ENCODE measurements at regions not wholly inside any gene's neighbourhood (a gene's known extent, or its start where the extent isn't known, plus 50 kb on each side); places are given as distances from the start of the nearest gene placed in this dataset.
"Not testable (repeated sequence)": the region's sequence is repeated elsewhere in the genome, so short reads cannot be mapped to it uniquely, and the experiment has no call there.

- Histone ChIP-seq H3K9me3 (ENCODE audit: low read length) (no peaks in the 10 kb centered on the region), H3K9me2 (ENCODE audit: low read depth, low read length) (no peaks in the 10 kb centered on the region), H3K9ac (ENCODE audit: low read length) (no peak overlapping the region), H2AFZ (ENCODE audit: low read length) (no peak overlapping the region), H3K27ac (ENCODE audit: low read depth, low read length, poor library complexity, severe bottlenecking) (no peak overlapping the region), H3F3A (ENCODE audit: insufficient read depth, low read length) (no peaks in the 10 kb centered on the region), H3K36me3 (ENCODE audit: insufficient read depth, low read length) (no peaks in the 10 kb centered on the region), H3K27me3 (ENCODE audit: insufficient read depth, low read length) (no peaks in the 10 kb centered on the region), H3K4me1 (ENCODE audit: insufficient read depth, low read length, severe bottlenecking) (no peaks in the 10 kb centered on the region), H3K79me2 (ENCODE audit: insufficient read depth, low read length) (no peaks in the 10 kb centered on the region), H3K4me2 (ENCODE audit: low read length) (no peak overlapping the region), H3K4me3 (ENCODE audit: low read depth, low read length, poor library complexity, severe bottlenecking) (no peak overlapping the region), H4K20me1 (ENCODE audit: insufficient read depth, low read length) (no peaks in the 10 kb centered on the region)
- TF ChIP-seq CTCF (IDR thresholded peaks at IDR 0.05; ENCODE audit: low read length), result no peak
- TF ChIP-seq EZH2 (IDR thresholded peaks at IDR 0.05; ENCODE audit: borderline replicate concordance, low read length), result no peak
Measured at GRCh38 chr3:22439626-22440025, 688.6 kb upstream of the ZNF385D start.

- H3K36me3 ChIP-seq (ENCODE audit: insufficient read depth, low read length), result no peaks in the 10 kb centered on the region
- no peaks in the 10 kb centered on the region for H3F3A ChIP-seq (ENCODE audit: insufficient read depth, low read length)
- H3K4me3 ChIP-seq (ENCODE audit: low read depth, low read length, poor library complexity, severe bottlenecking), result no peak overlapping the region
- no peak overlapping the region for H3K27ac ChIP-seq (ENCODE audit: low read depth, low read length, poor library complexity, severe bottlenecking)
- no peak overlapping the region for H2AFZ ChIP-seq (ENCODE audit: low read length)
- no peaks in the 10 kb centered on the region for H4K20me1 ChIP-seq (ENCODE audit: insufficient read depth, low read length)
- no peaks in the 10 kb centered on the region for H3K79me2 ChIP-seq (ENCODE audit: insufficient read depth, low read length)
- no peak for TF ChIP-seq EZH2 (IDR thresholded peaks at IDR 0.05; ENCODE audit: borderline replicate concordance, low read length)
- TF ChIP-seq CTCF (IDR thresholded peaks at IDR 0.05; ENCODE audit: low read length), result no peak
- H3K27me3 ChIP-seq (ENCODE audit: insufficient read depth, low read length), result no peaks in the 10 kb centered on the region
- no peak overlapping the region for H3K4me2 ChIP-seq (ENCODE audit: low read length)
- no peaks in the 10 kb centered on the region for H3K9me2 ChIP-seq (ENCODE audit: low read depth, low read length)
- no peaks in the 10 kb centered on the region for H3K9me3 ChIP-seq (ENCODE audit: low read length)
- no peak overlapping the region for H3K9ac ChIP-seq (ENCODE audit: low read length)
- H3K4me1 ChIP-seq (ENCODE audit: insufficient read depth, low read length, severe bottlenecking), result no peaks in the 10 kb centered on the region
Measured at GRCh38 chr3:22441711-22442110, 690.7 kb upstream of the ZNF385D start.

- Histone ChIP-seq H3F3A (ENCODE audit: insufficient read depth, low read length) (no peaks in the 10 kb centered on the region), H4K20me1 (ENCODE audit: insufficient read depth, low read length) (no peaks in the 10 kb centered on the region), H3K36me3 (ENCODE audit: insufficient read depth, low read length) (no peaks in the 10 kb centered on the region), H3K4me3 (ENCODE audit: low read depth, low read length, poor library complexity, severe bottlenecking) (no peak overlapping the region), H3K79me2 (ENCODE audit: insufficient read depth, low read length) (no peaks in the 10 kb centered on the region), H3K4me1 (ENCODE audit: insufficient read depth, low read length, severe bottlenecking) (no peaks in the 10 kb centered on the region), H3K9me3 (ENCODE audit: low read length) (no peaks in the 10 kb centered on the region), H3K9me2 (ENCODE audit: low read depth, low read length) (no peaks in the 10 kb centered on the region), H3K9ac (ENCODE audit: low read length) (no peak overlapping the region), H2AFZ (ENCODE audit: low read length) (no peak overlapping the region), H3K27ac (ENCODE audit: low read depth, low read length, poor library complexity, severe bottlenecking) (no peak overlapping the region), H3K27me3 (ENCODE audit: insufficient read depth, low read length) (no peaks in the 10 kb centered on the region), H3K4me2 (ENCODE audit: low read length) (no peak overlapping the region)
- TF ChIP-seq CTCF (IDR thresholded peaks at IDR 0.05; ENCODE audit: low read length) (no peak), EZH2 (IDR thresholded peaks at IDR 0.05; ENCODE audit: borderline replicate concordance, low read length) (no peak)
Measured at GRCh38 chr3:22443571-22444233, 692.7 kb upstream of the ZNF385D start.

GRCh38 chr3:22445336-22445735 is 694.3 kb upstream of the ZNF385D start:
- H3K9me3 ChIP-seq (ENCODE audit: low read length), result not testable (repeated sequence)

More at GRCh38 chr3:22445336-22445735, 694.3 kb upstream of the ZNF385D start:
- H2AFZ ChIP-seq (ENCODE audit: low read length); H3K27ac ChIP-seq (ENCODE audit: low read depth, low read length, poor library complexity, severe bottlenecking); H3K4me3 ChIP-seq (ENCODE audit: low read depth, low read length, poor library complexity, severe bottlenecking); H3K36me3 ChIP-seq (ENCODE audit: insufficient read depth, low read length); H3K79me2 ChIP-seq (ENCODE audit: insufficient read depth, low read length); H3K9me2 ChIP-seq (ENCODE audit: low read depth, low read length); H3F3A ChIP-seq (ENCODE audit: insufficient read depth, low read length); H3K9ac ChIP-seq (ENCODE audit: low read length); H3K27me3 ChIP-seq (ENCODE audit: insufficient read depth, low read length); H4K20me1 ChIP-seq (ENCODE audit: insufficient read depth, low read length); H3K4me2 ChIP-seq (ENCODE audit: low read length); H3K4me1 ChIP-seq (ENCODE audit: insufficient read depth, low read length, severe bottlenecking): not testable (repeated sequence)
